ENCODE measurements at regions not wholly inside any gene's neighbourhood (a gene's known extent, or its start where the extent isn't known, plus 50 kb on each side); places are given as distances from the start of the nearest gene placed in this dataset.
"Not testable (repeated sequence)": the region's sequence is repeated elsewhere in the genome, so short reads cannot be mapped to it uniquely, and the experiment has no call there.

GRCh38 chrX:74179499-74179898, 124.5 kb upstream of the ZCCHC13 start:
- DNase-seq = no peak

GRCh38 chrX:74179071-74179470, 124.9 kb upstream of the ZCCHC13 start:
- no peak for DNase-seq

- no peak for DNase-seq
Measured at GRCh38 chrX:74178536-74178935, 125.4 kb upstream of the ZCCHC13 start.

GRCh38 chrX:74171465-74171864, 132.5 kb upstream of the ZCCHC13 start:
- DNase-seq = no peak

- no peak for DNase-seq
Measured at GRCh38 chrX:74162199-74162598, 141.8 kb upstream of the ZCCHC13 start.

- no peak for DNase-seq
Measured at GRCh38 chrX:74160816-74161215, 143.2 kb upstream of the ZCCHC13 start.

- no peak for DNase-seq
Measured at GRCh38 chrX:74160358-74160757, 143.6 kb upstream of the ZCCHC13 start.

GRCh38 chrX:74147439-74147838, 156.5 kb upstream of the ZCCHC13 start:
- DNase-seq = no peak

- no peak for DNase-seq
Measured at GRCh38 chrX:74138943-74139342, 165.0 kb upstream of the ZCCHC13 start.

GRCh38 chrX:74133156-74133796, 170.7 kb upstream of the ZCCHC13 start:
- DNase-seq = no peak

- DNase-seq = no peak
Measured at GRCh38 chrX:74132280-74132679, 171.7 kb upstream of the ZCCHC13 start.

- no peak for DNase-seq
Measured at GRCh38 chrX:74119016-74119910, 184.7 kb upstream of the ZCCHC13 start.

- no peak for DNase-seq
Measured at GRCh38 chrX:74117962-74118902, 185.7 kb upstream of the ZCCHC13 start.

- DNase-seq = no peak
Measured at GRCh38 chrX:74111245-74111644, 192.7 kb upstream of the ZCCHC13 start.

- DNase-seq = no peak
Measured at GRCh38 chrX:74107666-74108065, 196.3 kb upstream of the ZCCHC13 start.

- DNase-seq = no peak
Measured at GRCh38 chrX:74104356-74105015, 199.5 kb upstream of the ZCCHC13 start.

GRCh38 chrX:74098407-74098806, 205.6 kb upstream of the ZCCHC13 start:
- DNase-seq = not testable (repeated sequence)

- no peak for DNase-seq
Measured at GRCh38 chrX:74090049-74090448, 213.9 kb upstream of the ZCCHC13 start.

- DNase-seq = no peak
Measured at GRCh38 chrX:74085642-74086236, 218.2 kb upstream of the ZCCHC13 start.

- DNase-seq = no peak
Measured at GRCh38 chrX:74080165-74080564, 223.8 kb upstream of the ZCCHC13 start.

- DNase-seq = no peak
Measured at GRCh38 chrX:74065831-74066390, 213.4 kb upstream of the XIST start.

Data from NCI-H187 (cell line).